ENCODE measurements at regions not wholly inside any gene's neighbourhood (a gene's known extent, or its start where the extent isn't known, plus 50 kb on each side); places are given as distances from the start of the nearest gene placed in this dataset.
"Not testable (repeated sequence)": the region's sequence is repeated elsewhere in the genome, so short reads cannot be mapped to it uniquely, and the experiment has no call there.

GRCh38 chr22:22717664-22718063, 73.2 kb downstream of the GGTLC2 start:
- ATAC-seq, result no peak
- no peak for DNase-seq

GRCh38 chr22:22720201-22720723, 75.8 kb downstream of the GGTLC2 start:
- peak; percentile 61 for DNase-seq
- peak; percentile 84 for ATAC-seq

GRCh38 chr22:22720724-22721261, 76.4 kb downstream of the GGTLC2 start:
- DNase-seq, result no peak
- peak; percentile 21 for ATAC-seq

GRCh38 chr22:22721681-22722354, 77.4 kb downstream of the GGTLC2 start:
- ATAC-seq, result peak; percentile 63

GRCh38 chr22:22728382-22728781, 84.0 kb downstream of the GGTLC2 start:
- ATAC-seq, result no peak
- no peak for DNase-seq

More at GRCh38 chr22:22721681-22722354, 77.4 kb downstream of the GGTLC2 start:
- peak; percentile 54 for DNase-seq

- ATAC-seq (no peak), DNase-seq (no peak)
Measured at GRCh38 chr22:22730655-22731373, 86.4 kb downstream of the GGTLC2 start.

- no peak for DNase-seq
- ATAC-seq, result no peak
Measured at GRCh38 chr22:22731374-22731676, 86.9 kb downstream of the GGTLC2 start.

GRCh38 chr22:22733006-22733405, 88.6 kb downstream of the GGTLC2 start:
- DNase-seq, ATAC-seq: not testable (repeated sequence)

GRCh38 chr22:22733881-22734373, 89.5 kb downstream of the GGTLC2 start:
- ATAC-seq (no peak), DNase-seq (no peak)

GRCh38 chr22:22734395-22735272, 90.2 kb downstream of the GGTLC2 start:
- not testable (repeated sequence) for ATAC-seq, DNase-seq

- not testable (repeated sequence) for DNase-seq, ATAC-seq
Measured at GRCh38 chr22:22735276-22735675, 90.9 kb downstream of the GGTLC2 start.

- DNase-seq, result no peak
- ATAC-seq, result no peak
Measured at GRCh38 chr22:22735695-22736611, 91.5 kb downstream of the GGTLC2 start.

- no peak for DNase-seq
- no peak for ATAC-seq
Measured at GRCh38 chr22:22737590-22737989, 93.2 kb downstream of the GGTLC2 start.

GRCh38 chr22:22738959-22739585, 94.7 kb downstream of the GGTLC2 start:
- DNase-seq, result no peak
- no peak for ATAC-seq

GRCh38 chr22:22740560-22741276, 96.3 kb downstream of the GGTLC2 start:
- no peak for ATAC-seq
- no peak for DNase-seq

- DNase-seq (no peak), ATAC-seq (no peak)
Measured at GRCh38 chr22:22741843-22742242, 97.4 kb downstream of the GGTLC2 start.

- ATAC-seq (no peak), DNase-seq (no peak)
Measured at GRCh38 chr22:22742641-22743040, 98.2 kb downstream of the GGTLC2 start.

GRCh38 chr22:22743128-22743760, 98.8 kb downstream of the GGTLC2 start:
- DNase-seq (no peak), ATAC-seq (no peak)
